ENCODE measurements at regions not wholly inside any gene's neighbourhood (a gene's known extent, or its start where the extent isn't known, plus 50 kb on each side); places are given as distances from the start of the nearest gene placed in this dataset.
A peak's percentile ranks its signal among the peaks of the same experiment; 100 is the strongest.

GRCh38 chr6:95357380-95358020 is 219.8 kb upstream of the MANEA start:
- no peaks in the 10 kb centered on the region for H3K4me1 ChIP-seq (ENCODE audit: insufficient read depth, low read length, poor library complexity, severe bottlenecking)
- intact Hi-C loops (cut with micrococcal nuclease; ENCODE audit: unreplicated experiment) = no loop called here
- H3K4me3 ChIP-seq (ENCODE audit: low read depth, low read length, poor library complexity, severe bottlenecking) = no peak overlapping the region
- no peaks in the 10 kb centered on the region for H3K9me3 ChIP-seq (ENCODE audit: low read length)
- no peak overlapping the region for H3K4me2 ChIP-seq (ENCODE audit: low read length)
- no peaks in the 10 kb centered on the region for H4K20me1 ChIP-seq (ENCODE audit: insufficient read depth, low read length)
- H3K9me2 ChIP-seq (ENCODE audit: insufficient read depth, low read length) = no peaks in the 10 kb centered on the region
- CTCF ChIA-PET (ENCODE audit: unreplicated experiment) = no interaction called here
- TF ChIP-seq EZH2phosphoT487 (IDR thresholded peaks at IDR 0.05; ENCODE audit: borderline replicate concordance, low read depth, low read length) = no peak
- no peak for TF ChIP-seq CTCF (conservative IDR thresholded peaks at IDR 0.05; ENCODE audit: low read length)
- no peaks in the 10 kb centered on the region for H3K79me2 ChIP-seq (ENCODE audit: insufficient read depth, low read depth, low read length)
- H3K27ac ChIP-seq (ENCODE audit: low read depth, low read length, poor library complexity, severe bottlenecking) = no peak overlapping the region
- H3K36me3 ChIP-seq (ENCODE audit: insufficient read depth, low read length) = no peaks in the 10 kb centered on the region
- no peak overlapping the region for H2AFZ ChIP-seq (ENCODE audit: low read length)
- POLR2A ChIA-PET = no interaction called here
- BruUV-seq (replicated peaks) = no TSS peak
- no peak for DNase-seq (ENCODE audit: low spot score)

- no peaks in the 10 kb centered on the region for H3K9me3 ChIP-seq (ENCODE audit: low read length)
- H3K4me3 ChIP-seq (ENCODE audit: low read depth, low read length, poor library complexity, severe bottlenecking) = no peak overlapping the region
- H3K79me2 ChIP-seq (ENCODE audit: insufficient read depth, low read depth, low read length) = no peaks in the 10 kb centered on the region
- H3K4me1 ChIP-seq (ENCODE audit: insufficient read depth, low read length, poor library complexity, severe bottlenecking) = no peaks in the 10 kb centered on the region
- no peak overlapping the region for H3K4me2 ChIP-seq (ENCODE audit: low read length)
- H2AFZ ChIP-seq (ENCODE audit: low read length) = no peak overlapping the region
- peak; percentile 39 for DNase-seq (ENCODE audit: low spot score)
- H3K27ac ChIP-seq (ENCODE audit: low read depth, low read length, poor library complexity, severe bottlenecking) = no peak overlapping the region
- no peaks in the 10 kb centered on the region for H3K9me2 ChIP-seq (ENCODE audit: insufficient read depth, low read length)
- TF ChIP-seq CTCF (conservative IDR thresholded peaks at IDR 0.05; ENCODE audit: low read length) = peak; percentile 80
- TF ChIP-seq EZH2phosphoT487 (IDR thresholded peaks at IDR 0.05; ENCODE audit: borderline replicate concordance, low read depth, low read length) = no peak
- H4K20me1 ChIP-seq (ENCODE audit: insufficient read depth, low read length) = no peaks in the 10 kb centered on the region
- no TSS peak for BruUV-seq (replicated peaks)
- no peaks in the 10 kb centered on the region for H3K36me3 ChIP-seq (ENCODE audit: insufficient read depth, low read length)
- intact Hi-C loops (cut with micrococcal nuclease; ENCODE audit: unreplicated experiment) = no loop called here
- CTCF ChIA-PET (ENCODE audit: unreplicated experiment) = no interaction called here
- POLR2A ChIA-PET = interaction anchor here (1.6 kb wide), 1 partner anchor 9 kb away, joined by 3 read pairs; no protein-coding TSS in a partner anchor
Observed at GRCh38 chr6:95364016-95364604, 213.2 kb upstream of the MANEA start.

GRCh38 chr6:95365454-95365853 is 211.9 kb upstream of the MANEA start:
- no peaks in the 10 kb centered on the region for H3K79me2 ChIP-seq (ENCODE audit: insufficient read depth, low read depth, low read length)
- H3K9me3 ChIP-seq (ENCODE audit: low read length) = no peaks in the 10 kb centered on the region
- no peak for DNase-seq (ENCODE audit: low spot score)
- TF ChIP-seq CTCF (conservative IDR thresholded peaks at IDR 0.05; ENCODE audit: low read length) (no peak), EZH2phosphoT487 (IDR thresholded peaks at IDR 0.05; ENCODE audit: borderline replicate concordance, low read depth, low read length) (no peak)
- no peaks in the 10 kb centered on the region for H4K20me1 ChIP-seq (ENCODE audit: insufficient read depth, low read length)
- H3K4me1 ChIP-seq (ENCODE audit: insufficient read depth, low read length, poor library complexity, severe bottlenecking) = no peaks in the 10 kb centered on the region
- no peak overlapping the region for H3K4me2 ChIP-seq (ENCODE audit: low read length)
- no peak overlapping the region for H3K4me3 ChIP-seq (ENCODE audit: low read depth, low read length, poor library complexity, severe bottlenecking)
- ChIA-PET CTCF (ENCODE audit: unreplicated experiment) (no interaction called here), POLR2A (interaction anchor here (1.6 kb wide), 1 partner anchor 8 kb away, joined by 3 read pairs; no protein-coding TSS in a partner anchor)
- H3K36me3 ChIP-seq (ENCODE audit: insufficient read depth, low read length) = no peaks in the 10 kb centered on the region
- intact Hi-C loops (cut with micrococcal nuclease; ENCODE audit: unreplicated experiment) = no loop called here
- H3K27ac ChIP-seq (ENCODE audit: low read depth, low read length, poor library complexity, severe bottlenecking) = no peak overlapping the region
- BruUV-seq (replicated peaks) = no TSS peak
- no peak overlapping the region for H2AFZ ChIP-seq (ENCODE audit: low read length)
- H3K9me2 ChIP-seq (ENCODE audit: insufficient read depth, low read length) = no peaks in the 10 kb centered on the region

All from OCI-LY7 (cell line).